H1 (cell line): ENCODE measurements at regions not wholly inside any gene's neighbourhood (a gene's known extent, or its start where the extent isn't known, plus 50 kb on each side); places are given as distances from the start of the nearest gene placed in this dataset.

Experiments used
- CTCF ChIA-PET: fragments of 300-600 bp; sonication (Branson Sonifier 250); formaldehyde crosslinking; loops from one replicate; lab custom pipeline; 2021; ENCODE audit not compliant: partially characterized antibody; lab: Charles Lee
- POLR2A ChIA-PET: fragments of 300-600 bp; sonication (Branson Sonifier 250); formaldehyde crosslinking; loops from one replicate; lab custom pipeline; 2021; ENCODE audit warnings: inconsistent platforms; ENCODE audit not compliant: partially characterized antibody; lab: Charles Lee
- DNase-seq, 2 experiments: peaks; one replicate each; pipeline versions ENCODE4 v3.0.0 to v3.0.0-alpha.2; 2010 to 2022; ENCODE audit warnings: low spot score in 2 of 2, low read depth in 1 of 2, mixed read lengths in 1 of 2
- FAIRE-seq: peaks from 2 replicates; lab custom pipeline; 2011; peaks lifted over from hg19 to GRCh38; lab: Jason Lieb, UNC
- H2AFZ ChIP-seq: 2 replicates; pipeline ENCODE4 v1.8.1; 2012; ENCODE audit warnings: low read length, inconsistent platforms
- H2AK5ac ChIP-seq: 2 replicates; pipeline ENCODE4 v1.6.1; 2013; ENCODE audit warnings: low read depth, low read length
- H2BK120ac ChIP-seq: replicated peaks from 2 replicates; pipeline ENCODE3; 2013; ENCODE audit warnings: low read depth, low read length, inconsistent platforms
- H2BK12ac ChIP-seq: 2 replicates; pipeline ENCODE4 v1.6.1; 2013; ENCODE audit warnings: low read depth, low read length
- H2BK15ac ChIP-seq: 2 replicates; pipeline ENCODE4 v1.6.1; 2013; ENCODE audit warnings: low read length
- H2BK20ac ChIP-seq: 2 replicates; pipeline ENCODE4 v1.6.1; 2013; ENCODE audit warnings: low read length
- H2BK5ac ChIP-seq: 2 replicates; pipeline ENCODE4 v1.6.1; 2013; ENCODE audit warnings: low read depth, low read length
- H3K14ac ChIP-seq: 2 replicates; pipeline ENCODE4 v1.6.1; 2013; ENCODE audit warnings: inconsistent platforms; ENCODE audit not compliant: insufficient read length
- H3K18ac ChIP-seq: 2 replicates; pipeline ENCODE4 v1.6.1; 2013; ENCODE audit warnings: low read length; ENCODE audit errors: extremely low read depth
- H3K23ac ChIP-seq: 2 replicates; pipeline ENCODE4 v1.6.1; 2013; ENCODE audit warnings: inconsistent platforms; ENCODE audit not compliant: insufficient read length
- H3K23me2 ChIP-seq: 2 replicates; pipeline ENCODE4 v1.6.1; 2013; ENCODE audit warnings: low read depth, low read length
- H3K27ac ChIP-seq: 2 replicates; pipeline ENCODE4 v1.6.1; 2011; ENCODE audit warnings: low read depth, low read length, inconsistent platforms
- H3K27me3 ChIP-seq, 4 experiments: replicated peaks in 1 of 4; 1 replicate in 1 of 4; 2 replicates in 3 of 4; pipeline versions ENCODE4 v1.6.1 to v1.8.1; 2011 to 2013; ENCODE audit warnings: low read length in 3 of 4, mild to moderate bottlenecking in 3 of 4, inconsistent platforms in 2 of 4, mixed read lengths in 2 of 4, moderate library complexity in 1 of 4; ENCODE audit not compliant: control insufficient read depth in 3 of 4, insufficient read depth in 3 of 4; ENCODE audit errors: extremely low read depth in 1 of 4
- H3K36me3 ChIP-seq, 4 experiments: 2 replicates each; pipeline versions ENCODE4 v1.6.1 to v1.8.1; 2011 to 2013; ENCODE audit warnings: mild to moderate bottlenecking in 4 of 4, low read length in 3 of 4, moderate library complexity in 2 of 4, control low read depth in 1 of 4, inconsistent platforms in 1 of 4; ENCODE audit not compliant: insufficient read depth in 4 of 4, control insufficient read depth in 2 of 4
- H3K4ac ChIP-seq: replicated peaks from 2 replicates; pipeline ENCODE3; 2013; ENCODE audit warnings: low read length, low read depth, mixed read lengths, inconsistent platforms; ENCODE audit not compliant: insufficient read length
- H3K4me1 ChIP-seq, 4 experiments: replicated peaks in 1 of 4; 1 replicate in 1 of 4; 2 replicates in 3 of 4; pipeline versions ENCODE4 v1.6.1 to v1.8.1; 2011 to 2013; ENCODE audit warnings: low read length in 3 of 4, inconsistent platforms in 2 of 4, mixed read lengths in 1 of 4; ENCODE audit not compliant: insufficient read depth in 4 of 4, control insufficient read depth in 3 of 4
- H3K4me2 ChIP-seq, 2 experiments: 2 replicates each; pipeline versions ENCODE4 v1.6.1 to v1.8.1; 2011 to 2013; ENCODE audit warnings: low read depth in 2 of 2, low read length in 2 of 2, control low read depth in 1 of 2, inconsistent platforms in 1 of 2, mild to moderate bottlenecking in 1 of 2; ENCODE audit not compliant: insufficient read depth in 1 of 2
- H3K4me3 ChIP-seq, 4 experiments: fragments of 200-600, 300-600 bp in 1 of 4; sonication (generic), shearing (Covaris generic), sonication (Bioruptor Twin) in 1 of 4; 2 replicates each; pipeline versions ENCODE4 v1.5.1 to v1.8.1; 2011 to 2016; ENCODE audit warnings: low read length in 4 of 4, low read depth in 3 of 4, control low read depth in 2 of 4, inconsistent platforms in 2 of 4, mild to moderate bottlenecking in 2 of 4, mixed read lengths in 1 of 4, moderate library complexity in 1 of 4; ENCODE audit not compliant: insufficient read depth in 2 of 4; ENCODE audit errors: extremely low read depth in 1 of 4
- H3K56ac ChIP-seq: replicated peaks from 2 replicates; pipeline ENCODE3; 2013; ENCODE audit warnings: low read depth, mild to moderate bottlenecking, mixed read lengths, low read length, inconsistent platforms; ENCODE audit not compliant: insufficient read length
- H3K79me1 ChIP-seq: 2 replicates; pipeline ENCODE4 v1.6.1; 2013; ENCODE audit warnings: low read depth, low read length, control low read depth
- H3K79me2 ChIP-seq, 2 experiments: 2 replicates each; pipeline versions ENCODE4 v1.6.1 to v1.8.1; 2012 to 2013; ENCODE audit warnings: low read length in 2 of 2, mild to moderate bottlenecking in 2 of 2, inconsistent platforms in 1 of 2; ENCODE audit not compliant: insufficient read depth in 2 of 2, control insufficient read depth in 1 of 2
- H3K9ac ChIP-seq, 4 experiments: replicated peaks in 1 of 4; 1 replicate in 1 of 4; 2 replicates in 3 of 4; pipeline versions ENCODE4 v1.6.1 to v1.8.1; 2011 to 2013; ENCODE audit warnings: low read depth in 3 of 4, low read length in 3 of 4, control low read depth in 2 of 4, mild to moderate bottlenecking in 2 of 4, moderate library complexity in 2 of 4, inconsistent platforms in 1 of 4; ENCODE audit errors: extremely low read depth in 1 of 4
- H3K9me3 ChIP-seq, 2 experiments: 2 replicates each; pipeline versions ENCODE4 v1.6.1 to v1.8.1; 2012 to 2013; ENCODE audit warnings: mild to moderate bottlenecking in 2 of 2, moderate library complexity in 2 of 2, control low read depth in 1 of 2, inconsistent platforms in 1 of 2, low read depth in 1 of 2, low read length in 1 of 2, mixed read lengths in 1 of 2; ENCODE audit not compliant: insufficient read depth in 2 of 2
- H4K20me1 ChIP-seq, 2 experiments: replicated peaks in 1 of 2; 2 replicates each; pipeline versions ENCODE3 to v1.8.1; 2011 to 2013; ENCODE audit warnings: inconsistent platforms in 2 of 2, low read length in 2 of 2, mild to moderate bottlenecking in 1 of 2; ENCODE audit not compliant: insufficient read depth in 2 of 2, control insufficient read depth in 1 of 2
- H4K5ac ChIP-seq: 2 replicates; pipeline ENCODE4 v1.6.1; 2013; ENCODE audit warnings: low read length, low read depth, mixed read lengths, inconsistent platforms; ENCODE audit not compliant: insufficient read length
- H4K8ac ChIP-seq: 2 replicates; pipeline ENCODE4 v1.8.0; 2013; ENCODE audit warnings: mild to moderate bottlenecking, moderate library complexity, low read length, inconsistent platforms; ENCODE audit not compliant: insufficient read depth; ENCODE audit errors: extremely low read depth
- H4K91ac ChIP-seq: replicated peaks from 2 replicates; pipeline ENCODE3; 2013; ENCODE audit warnings: low read length, mixed read lengths, inconsistent platforms; ENCODE audit not compliant: insufficient read length
- CHD1 ChIP-seq: IDR thresholded peaks from 2 replicates; pipeline ENCODE4 v1.6.1; 2012; ENCODE audit warnings: low read depth, low read length, improper control_type of control experiment
- EP300 ChIP-seq, 2 experiments: IDR thresholded peaks; 1 replicate in 1 of 2; 2 replicates in 1 of 2; pipeline ENCODE4 v1.6.1; 2011 to 2012; ENCODE audit warnings: low read depth in 2 of 2, low read length in 2 of 2, mild to moderate bottlenecking in 2 of 2, borderline replicate concordance in 1 of 2, inconsistent platforms in 1 of 2, moderate library complexity in 1 of 2
- GABPA ChIP-seq: IDR thresholded peaks from 2 replicates; pipeline ENCODE4 v1.6.1; 2011; ENCODE audit warnings: mild to moderate bottlenecking, low read length, moderate library complexity, borderline replicate concordance; ENCODE audit not compliant: insufficient read depth
- HDAC2 ChIP-seq, 2 experiments: fragments of 300-600 bp in 1 of 2; sonication (generic) in 1 of 2; IDR thresholded peaks; 2 replicates each; pipeline ENCODE4 v1.6.1; 2011 to 2012; ENCODE audit warnings: low read depth in 2 of 2, low read length in 2 of 2, mild to moderate bottlenecking in 2 of 2, moderate library complexity in 2 of 2, borderline replicate concordance in 1 of 2, inconsistent platforms in 1 of 2
- KDM1A ChIP-seq: fragments of 200-600, 300-600 bp; sonication (generic); IDR thresholded peaks from 2 replicates; pipeline ENCODE4 v1.7.1; 2016; ENCODE audit warnings: mild to moderate bottlenecking, low read length, borderline replicate concordance
- RFX5 ChIP-seq: IDR thresholded peaks from 2 replicates; pipeline ENCODE4 v1.6.1; 2011; ENCODE audit warnings: low read depth, low read length, improper control_type of control experiment, borderline replicate concordance
- RNF2 ChIP-seq: fragments of 200-900, 300-1000 bp; sonication (generic); IDR thresholded peaks from 2 replicates; pipeline ENCODE4 v1.7.1; 2016; ENCODE audit warnings: borderline replicate concordance, low read depth, mild to moderate bottlenecking, antibody characterized with exemption, low read length; ENCODE audit not compliant: poor library complexity, severe bottlenecking; ENCODE audit errors: missing control alignments
- SP4 ChIP-seq: IDR thresholded peaks from 2 replicates; pipeline ENCODE4 v1.6.1; 2012; ENCODE audit warnings: low read length, inconsistent platforms
- SRF ChIP-seq: IDR thresholded peaks from 2 replicates; pipeline ENCODE4 v1.6.1; 2011; ENCODE audit warnings: mild to moderate bottlenecking, low read depth, low read length, moderate library complexity
- TAF1 ChIP-seq: IDR thresholded peaks from 2 replicates; pipeline ENCODE4 v1.6.1; 2011; ENCODE audit warnings: mild to moderate bottlenecking, low read depth, low read length
- TAF7 ChIP-seq: optimal IDR thresholded peaks from 2 replicates; pipeline ENCODE3; 2011; ENCODE audit warnings: low read depth, mild to moderate bottlenecking, inconsistent platforms, low read length, moderate library complexity, borderline replicate concordance
- TCF12 ChIP-seq: IDR thresholded peaks from 2 replicates; pipeline ENCODE4 v1.6.1; 2011; ENCODE audit warnings: low read depth, mild to moderate bottlenecking, low read length
- WGBS, 2 experiments: shearing (Covaris generic) in 1 of 2; methylation state at CpG; one replicate each; pipeline versions ENCODE4 v1.1.6 to v1.1.7; 2013 to 2015; ENCODE audit warnings: low lambda C conversion rate in 2 of 2, mixed read lengths in 2 of 2, inconsistent platforms in 1 of 2, low coverage in 1 of 2, missing lambda C conversion rate in 1 of 2; ENCODE audit not compliant: insufficient replicate concordance in 2 of 2, insufficient coverage in 1 of 2, insufficient read length in 1 of 2; ENCODE audit errors: extremely low coverage in 1 of 2, missing lambda C conversion rate in 1 of 2; 5-methylcytosine and 5-hydroxymethylcytosine counted together

- no peak overlapping the region for H3K4me2 ChIP-seq
- CTCF ChIA-PET: interaction anchor here (1.0 to 1.4 kb wide), 2 partner anchors 10 to 24 kb away, joined by 3 to 4 read pairs; no protein-coding TSS in a partner anchor
- no peak for TF ChIP-seq TAF1
- TF ChIP-seq KDM1A: no peak
- no peak for TF ChIP-seq SP4
- no peak for TF ChIP-seq RFX5
- TF ChIP-seq CHD1: no peak
- TF ChIP-seq SRF: no peak
- no peak for TF ChIP-seq EP300 (IDR thresholded peaks at IDR 0.05; ENCODE audit: borderline replicate concordance in 1 of 2, low read depth in 2 of 2, low read length in 2 of 2)
- TF ChIP-seq RNF2: no peak
- no peak for TF ChIP-seq GABPA
- TF ChIP-seq TCF12: no peak
- TF ChIP-seq HDAC2 (IDR thresholded peaks at IDR 0.05; ENCODE audit: borderline replicate concordance in 1 of 2, low read depth in 2 of 2, low read length in 2 of 2): no peak
- TF ChIP-seq TAF7: no peak
Measured at GRCh38 chr2:45128580-45128997, 119.3 kb upstream of the SIX2 start.

More at GRCh38 chr2:45128580-45128997, 119.3 kb upstream of the SIX2 start:
- DNase-seq (peak in 1 of 2 experiments; percentile 1), FAIRE-seq (no peak)
- Histone ChIP-seq H3K36me3 (no peaks in the 10 kb centered on the region), H2BK120ac (no peak overlapping the region), H3K4me3 (no peak overlapping the region), H3K27me3 (no peaks in the 10 kb centered on the region; a peak in 1 of 7 replicates), H3K23ac (no peak overlapping the region), H2AK5ac (no peak overlapping the region), H4K20me1 (no peaks in the 10 kb centered on the region), H4K5ac (no peak overlapping the region), H3K56ac (no peak overlapping the region), H2BK20ac (no peak overlapping the region), H3K18ac (no peak overlapping the region), H2BK5ac (no peak overlapping the region), H3K9ac (no peak overlapping the region), H3K4me1 (no peaks in the 10 kb centered on the region), H3K79me2 (no peaks in the 10 kb centered on the region), H3K79me1 (no peaks in the 10 kb centered on the region), H3K9me3 (no peaks in the 10 kb centered on the region), H2BK15ac (no peak overlapping the region), H4K91ac (no peak overlapping the region), H2AFZ (no peak overlapping the region), H3K23me2 (no peaks in the 10 kb centered on the region), H3K14ac (no peak overlapping the region), H3K27ac (no peak overlapping the region), H4K8ac (no peak overlapping the region), H3K4ac (no peak overlapping the region), H2BK12ac (no peak overlapping the region)
- WGBS, 2 experiments: 94% methylated on average over 1 of the region's 1 CpG; no CpG with 5 or more reads in 1 of the 2 experiments
- POLR2A ChIA-PET: no interaction called here
